ENCODE measurements at regions not wholly inside any gene's neighbourhood (a gene's known extent, or its start where the extent isn't known, plus 50 kb on each side); places are given as distances from the start of the nearest gene placed in this dataset.
"Not testable (repeated sequence)": the region's sequence is repeated elsewhere in the genome, so short reads cannot be mapped to it uniquely, and the experiment has no call there.

- H3K4me1 ChIP-seq (ENCODE audit: control insufficient read depth, insufficient read depth, low read length), result no peaks in the 10 kb centered on the region
- H3K36me3 ChIP-seq (ENCODE audit: control insufficient read depth, insufficient read depth, low read length), result no peaks in the 10 kb centered on the region
- no CpG with 5 or more reads among the region's 3 CpGs for WGBS (ENCODE audit: insufficient coverage, insufficient read length)
- no peak overlapping the region for H3K4me3 ChIP-seq (ENCODE audit: low read length)
- DNase-seq (ENCODE audit: low read depth, low spot score), result no peak
- no peak overlapping the region for H3K27ac ChIP-seq (ENCODE audit: low read length)
- H3K27me3 ChIP-seq (ENCODE audit: control insufficient read depth, insufficient read depth, low read length), result no peaks in the 10 kb centered on the region
- H3K9me3 ChIP-seq (ENCODE audit: control insufficient read depth, insufficient read depth, low read length), result no peaks in the 10 kb centered on the region
Measured at GRCh38 chr3:88811096-88811495, 296.3 kb upstream of the EPHA3 start.

DNA sequence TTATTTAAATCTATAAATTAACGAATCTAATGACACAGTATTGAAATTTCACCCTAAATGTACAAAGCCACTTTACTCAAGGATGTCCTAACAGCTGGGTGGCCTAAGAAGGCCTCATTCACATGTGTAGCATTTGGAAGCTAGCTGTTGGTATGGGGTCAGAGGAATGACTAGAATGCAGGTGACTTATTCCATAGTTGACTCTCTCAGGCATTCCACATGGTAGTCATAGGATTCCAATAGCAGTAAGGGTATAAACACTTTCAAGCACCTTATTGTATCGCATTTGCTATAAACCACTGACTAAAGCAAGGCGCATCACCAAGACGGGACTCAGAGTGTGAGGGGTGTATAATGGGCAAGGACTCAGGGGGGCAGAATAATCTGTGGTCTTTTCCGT is 294.8 kb upstream of the EPHA3 start:
- WGBS (ENCODE audit: insufficient coverage, insufficient read length), result 100% methylated on average over 1 of the region's 5 CpGs
- no peak for DNase-seq (ENCODE audit: low read depth, low spot score)

DNA sequence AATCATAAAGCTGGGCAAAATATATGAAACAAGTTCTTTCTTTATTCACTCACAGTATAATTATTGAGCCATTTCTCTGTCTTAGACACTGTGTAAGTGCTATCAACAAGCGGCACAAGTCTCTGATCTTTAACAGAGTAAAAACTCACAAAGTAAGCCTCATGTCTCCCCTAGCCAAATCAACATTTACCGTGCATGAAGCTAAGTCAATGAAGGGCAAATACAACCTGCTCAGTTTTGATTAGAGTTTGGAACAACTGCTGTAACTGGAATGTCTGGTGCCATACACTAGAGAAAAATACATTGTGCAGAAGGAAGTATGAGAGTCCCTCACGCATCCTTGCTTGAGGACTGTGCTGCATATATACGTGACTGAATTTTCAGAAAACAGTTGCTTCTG is 291.0 kb upstream of the EPHA3 start:
- WGBS (ENCODE audit: insufficient coverage, insufficient read length), result no CpG with 5 or more reads among the region's 4 CpGs
- Histone ChIP-seq H3K36me3 (ENCODE audit: control insufficient read depth, insufficient read depth, low read length) (no peaks in the 10 kb centered on the region), H3K4me1 (ENCODE audit: control insufficient read depth, insufficient read depth, low read length) (no peaks in the 10 kb centered on the region), H3K4me3 (ENCODE audit: low read length) (no peak overlapping the region), H3K27me3 (ENCODE audit: control insufficient read depth, insufficient read depth, low read length) (no peaks in the 10 kb centered on the region), H3K9me3 (ENCODE audit: control insufficient read depth, insufficient read depth, low read length) (no peaks in the 10 kb centered on the region), H3K27ac (ENCODE audit: low read length) (no peak overlapping the region)
- DNase-seq (ENCODE audit: low read depth, low spot score), result no peak

More for the DNA sequence above, 294.8 kb upstream of the EPHA3 start:
- no peaks in the 10 kb centered on the region for H3K9me3 ChIP-seq (ENCODE audit: control insufficient read depth, insufficient read depth, low read length)
- no peak overlapping the region for H3K27ac ChIP-seq (ENCODE audit: low read length)
- H3K4me3 ChIP-seq (ENCODE audit: low read length), result no peak overlapping the region
- no peaks in the 10 kb centered on the region for H3K27me3 ChIP-seq (ENCODE audit: control insufficient read depth, insufficient read depth, low read length)
- no peaks in the 10 kb centered on the region for H3K36me3 ChIP-seq (ENCODE audit: control insufficient read depth, insufficient read depth, low read length)
- no peaks in the 10 kb centered on the region for H3K4me1 ChIP-seq (ENCODE audit: control insufficient read depth, insufficient read depth, low read length)

DNA sequence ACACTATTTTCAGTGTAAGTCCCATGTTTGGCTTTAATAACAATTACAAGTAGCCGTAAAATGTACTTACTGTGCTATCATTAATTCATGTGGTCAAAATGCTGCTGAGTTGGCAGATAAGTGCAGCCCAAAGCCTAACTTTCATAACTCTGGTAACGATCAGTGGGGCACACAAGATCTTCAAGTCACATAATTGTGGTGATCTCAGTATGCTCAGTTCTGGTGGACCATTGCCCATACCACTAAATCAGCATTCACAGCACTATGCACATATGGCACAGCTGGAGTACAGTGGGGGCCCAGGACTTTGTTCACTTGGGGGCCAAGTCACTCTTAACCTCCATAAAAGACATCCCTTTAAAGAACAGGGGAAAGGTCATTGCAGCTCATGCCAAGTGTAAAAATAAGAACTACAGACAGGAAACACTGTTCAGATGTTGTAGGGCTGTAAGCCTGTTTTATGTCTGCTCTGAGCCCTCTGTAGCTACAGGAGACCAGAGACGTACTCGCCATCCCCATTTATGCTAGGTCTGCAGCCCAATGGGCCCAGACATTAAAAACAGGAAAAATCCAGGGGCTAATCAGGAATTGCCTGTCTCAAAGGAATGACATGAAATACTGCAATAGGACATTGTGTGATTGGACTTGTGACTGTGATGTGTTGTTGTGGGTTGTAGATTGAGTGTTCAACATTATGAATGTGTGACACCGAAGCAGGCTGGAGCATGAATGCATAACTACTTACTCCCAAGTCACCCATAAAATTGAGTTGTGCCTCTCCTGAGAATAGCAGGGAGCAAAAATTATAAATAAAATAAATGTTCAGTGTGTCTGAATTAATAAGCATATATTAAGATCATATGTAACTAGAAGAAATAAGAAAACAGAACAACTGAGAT is 282.5 kb upstream of the EPHA3 start:
- no peaks in the 10 kb centered on the region for H3K36me3 ChIP-seq (ENCODE audit: control insufficient read depth, insufficient read depth, low read length)
- no peaks in the 10 kb centered on the region for H3K4me1 ChIP-seq (ENCODE audit: control insufficient read depth, insufficient read depth, low read length)
- H3K27me3 ChIP-seq (ENCODE audit: control insufficient read depth, insufficient read depth, low read length), result no peaks in the 10 kb centered on the region
- WGBS (ENCODE audit: insufficient coverage, insufficient read length), result no CpG with 5 or more reads among the region's 5 CpGs
- H3K4me3 ChIP-seq (ENCODE audit: low read length), result no peak overlapping the region
- no peak overlapping the region for H3K27ac ChIP-seq (ENCODE audit: low read length)
- no peak for DNase-seq (ENCODE audit: low read depth, low spot score)
- no peaks in the 10 kb centered on the region for H3K9me3 ChIP-seq (ENCODE audit: control insufficient read depth, insufficient read depth, low read length)

GRCh38 chr3:88828466-88828865 is 279.0 kb upstream of the EPHA3 start:
- no CpG with 5 or more reads among the region's 2 CpGs for WGBS (ENCODE audit: insufficient coverage, insufficient read length)
- H3K27me3 ChIP-seq (ENCODE audit: control insufficient read depth, insufficient read depth, low read length), result no peaks in the 10 kb centered on the region
- H3K4me3 ChIP-seq (ENCODE audit: low read length), result no peak overlapping the region
- no peak for DNase-seq (ENCODE audit: low read depth, low spot score)
- no peaks in the 10 kb centered on the region for H3K9me3 ChIP-seq (ENCODE audit: control insufficient read depth, insufficient read depth, low read length)
- no peaks in the 10 kb centered on the region for H3K36me3 ChIP-seq (ENCODE audit: control insufficient read depth, insufficient read depth, low read length)
- H3K27ac ChIP-seq (ENCODE audit: low read length), result no peak overlapping the region
- H3K4me1 ChIP-seq (ENCODE audit: control insufficient read depth, insufficient read depth, low read length), result no peaks in the 10 kb centered on the region

DNA sequence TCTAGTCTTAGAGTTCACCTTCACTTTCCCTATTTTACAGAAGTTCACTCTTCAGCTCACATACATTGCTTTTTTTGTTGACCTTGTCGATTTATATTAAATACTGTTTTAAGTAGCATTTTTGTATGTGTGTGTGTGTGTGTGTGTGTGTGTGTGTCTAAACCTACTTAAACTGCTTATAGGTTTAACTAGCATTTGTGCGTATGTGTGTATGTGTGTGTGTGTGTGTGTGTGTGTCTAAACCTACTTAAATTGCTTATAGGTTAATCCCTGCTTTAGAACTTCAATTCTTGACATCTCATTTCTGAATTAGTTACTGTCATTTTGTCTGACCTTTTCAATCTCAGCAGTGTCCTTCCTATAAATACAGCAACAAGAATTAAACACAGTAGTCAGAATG is 254.8 kb upstream of the EPHA3 start:
- Histone ChIP-seq H3K9me3 (ENCODE audit: control insufficient read depth, insufficient read depth, low read length) (no peaks in the 10 kb centered on the region), H3K27me3 (ENCODE audit: control insufficient read depth, insufficient read depth, low read length) (no peaks in the 10 kb centered on the region), H3K4me1 (ENCODE audit: control insufficient read depth, insufficient read depth, low read length) (no peaks in the 10 kb centered on the region)

GRCh38 chr3:88863196-88863595 is 244.2 kb upstream of the EPHA3 start:
- Histone ChIP-seq H3K36me3 (ENCODE audit: control insufficient read depth, insufficient read depth, low read length) (no peaks in the 10 kb centered on the region), H3K4me1 (ENCODE audit: control insufficient read depth, insufficient read depth, low read length) (no peaks in the 10 kb centered on the region), H3K9me3 (ENCODE audit: control insufficient read depth, insufficient read depth, low read length) (no peaks in the 10 kb centered on the region), H3K4me3 (ENCODE audit: low read length) (no peak overlapping the region), H3K27me3 (ENCODE audit: control insufficient read depth, insufficient read depth, low read length) (no peaks in the 10 kb centered on the region), H3K27ac (ENCODE audit: low read length) (no peak overlapping the region)
- DNase-seq (ENCODE audit: low read depth, low spot score), result no peak
- WGBS (ENCODE audit: insufficient coverage, insufficient read length), result no CpG with 5 or more reads among the region's 3 CpGs

More for the DNA sequence above, 254.8 kb upstream of the EPHA3 start:
- Histone ChIP-seq H3K36me3 (ENCODE audit: control insufficient read depth, insufficient read depth, low read length) (no peaks in the 10 kb centered on the region), H3K4me3 (ENCODE audit: low read length) (no peak overlapping the region), H3K27ac (ENCODE audit: low read length) (no peak overlapping the region)
- no CpG with 5 or more reads among the region's 2 CpGs for WGBS (ENCODE audit: insufficient coverage, insufficient read length)
- no peak for DNase-seq (ENCODE audit: low read depth, low spot score)

DNA sequence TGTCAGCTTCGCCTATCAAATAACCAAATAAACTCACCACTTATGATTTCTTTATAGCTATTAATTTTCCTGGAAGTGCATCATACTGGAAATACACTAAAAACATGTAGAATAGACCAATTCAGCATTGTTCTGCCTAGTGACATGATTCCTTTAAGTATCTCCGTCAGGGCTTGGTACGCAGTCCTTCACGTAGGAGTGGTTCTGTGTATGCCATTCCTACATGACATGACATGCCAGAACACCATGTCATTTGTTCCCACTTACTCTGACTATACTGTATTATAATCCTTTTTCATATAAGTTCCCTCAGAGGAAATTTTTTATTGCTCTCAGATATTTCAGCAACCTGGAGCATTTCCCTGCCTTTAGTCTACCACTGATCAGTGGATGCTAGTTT is 230.7 kb upstream of the EPHA3 start:
- Histone ChIP-seq H3K9me3 (ENCODE audit: control insufficient read depth, insufficient read depth, low read length) (no peaks in the 10 kb centered on the region), H3K4me3 (ENCODE audit: low read length) (no peak overlapping the region), H3K36me3 (ENCODE audit: control insufficient read depth, insufficient read depth, low read length) (no peaks in the 10 kb centered on the region), H3K27me3 (ENCODE audit: control insufficient read depth, insufficient read depth, low read length) (no peaks in the 10 kb centered on the region), H3K27ac (ENCODE audit: low read length) (no peak overlapping the region), H3K4me1 (ENCODE audit: control insufficient read depth, insufficient read depth, low read length) (no peaks in the 10 kb centered on the region)
- 100% methylated on average over 1 of the region's 4 CpGs for WGBS (ENCODE audit: insufficient coverage, insufficient read length)
- no peak for DNase-seq (ENCODE audit: low read depth, low spot score)

DNA sequence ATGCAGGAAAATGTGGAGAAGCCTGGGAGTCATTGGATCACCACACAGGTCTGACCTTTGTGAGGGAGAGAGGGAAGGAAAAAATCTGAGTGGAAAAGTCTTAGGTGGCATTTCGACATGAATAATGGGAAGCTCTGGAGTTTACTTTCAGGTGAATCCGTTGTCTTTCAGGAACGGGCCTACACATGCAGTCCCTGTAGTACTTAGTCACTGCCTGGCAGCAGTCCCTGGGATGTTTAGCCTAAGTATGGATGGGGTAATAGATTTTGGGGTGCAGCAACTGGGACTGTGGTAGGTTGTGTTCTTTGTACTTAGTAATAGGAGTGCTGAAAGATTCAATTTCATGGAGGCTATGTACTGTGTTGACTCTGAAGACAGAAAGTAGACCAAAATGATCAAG is 227.5 kb upstream of the EPHA3 start:
- H3K9me3 ChIP-seq (ENCODE audit: control insufficient read depth, insufficient read depth, low read length), result no peaks in the 10 kb centered on the region
- no peak overlapping the region for H3K27ac ChIP-seq (ENCODE audit: low read length)
- no peaks in the 10 kb centered on the region for H3K36me3 ChIP-seq (ENCODE audit: control insufficient read depth, insufficient read depth, low read length)
- no peak for DNase-seq (ENCODE audit: low read depth, low spot score)
- WGBS (ENCODE audit: insufficient coverage, insufficient read length), result no CpG with 5 or more reads among the region's 3 CpGs
- H3K4me3 ChIP-seq (ENCODE audit: low read length), result no peak overlapping the region
- H3K27me3 ChIP-seq (ENCODE audit: control insufficient read depth, insufficient read depth, low read length), result no peaks in the 10 kb centered on the region
- no peaks in the 10 kb centered on the region for H3K4me1 ChIP-seq (ENCODE audit: control insufficient read depth, insufficient read depth, low read length)

DNA sequence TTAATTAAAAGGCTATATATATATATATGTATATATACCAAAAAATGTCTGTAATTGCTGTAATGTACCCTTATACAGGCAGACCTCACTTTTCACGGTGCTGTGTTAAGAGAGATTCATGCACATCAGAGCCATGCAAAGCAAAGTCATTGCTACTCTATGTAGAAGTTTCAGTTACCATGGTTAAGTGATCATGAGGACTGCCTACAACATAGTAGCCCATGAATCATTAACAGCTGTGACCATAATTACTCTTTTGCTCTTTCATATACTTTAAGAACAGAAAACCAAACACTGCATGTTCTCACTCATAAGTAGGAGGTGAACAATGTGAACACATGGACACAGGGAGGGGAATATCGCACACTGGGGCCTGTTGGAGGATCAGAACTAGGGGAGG is 225.3 kb upstream of the EPHA3 start:
- no peak for DNase-seq (ENCODE audit: low read depth, low spot score)
- no peaks in the 10 kb centered on the region for H3K9me3 ChIP-seq (ENCODE audit: control insufficient read depth, insufficient read depth, low read length)
- no peak overlapping the region for H3K27ac ChIP-seq (ENCODE audit: low read length)
- H3K4me3 ChIP-seq (ENCODE audit: low read length), result no peak overlapping the region
- whole genome bisulfite sequencing (ENCODE audit: insufficient coverage, insufficient read length), result no CpG with 5 or more reads among the region's 2 CpGs
- no peaks in the 10 kb centered on the region for H3K27me3 ChIP-seq (ENCODE audit: control insufficient read depth, insufficient read depth, low read length)
- H3K4me1 ChIP-seq (ENCODE audit: control insufficient read depth, insufficient read depth, low read length), result no peaks in the 10 kb centered on the region
- H3K36me3 ChIP-seq (ENCODE audit: control insufficient read depth, insufficient read depth, low read length), result no peaks in the 10 kb centered on the region

- not testable (repeated sequence) for DNase-seq (ENCODE audit: low read depth, low spot score); H3K4me1 ChIP-seq (ENCODE audit: control insufficient read depth, insufficient read depth, low read length); H3K4me3 ChIP-seq (ENCODE audit: low read length); H3K27me3 ChIP-seq (ENCODE audit: control insufficient read depth, insufficient read depth, low read length); H3K27ac ChIP-seq (ENCODE audit: low read length); H3K36me3 ChIP-seq (ENCODE audit: control insufficient read depth, insufficient read depth, low read length); H3K9me3 ChIP-seq (ENCODE audit: control insufficient read depth, insufficient read depth, low read length)
- WGBS (ENCODE audit: insufficient coverage, insufficient read length), result no CpG with 5 or more reads among the region's 12 CpGs
Measured at GRCh38 chr3:88886624-88887023, 220.8 kb upstream of the EPHA3 start.

Measured in iPS DF 6.9 (cell line).